Right lobe of liver (tissue), 4 donors: ENCODE measurements at regions not wholly inside any gene's neighbourhood (a gene's known extent, or its start where the extent isn't known, plus 50 kb on each side); places are given as distances from the start of the nearest gene placed in this dataset.

Experiments
- CTCF ChIP-seq, 4 donors: fragments of 200-600 bp in 3 of 4; fragments of 450-650 bp in 1 of 4; IDR thresholded peaks; one replicate each; pipeline versions ENCODE4 v1.5.1 to v1.8.0; 2016 to 2022; ENCODE audit warnings: antibody characterized with exemption in 4 of 4, mild to moderate bottlenecking in 2 of 4
- POLR2A ChIP-seq: fragments of 450-650 bp; IDR thresholded peaks from one replicate; pipeline ENCODE4 v1.6.1; 2017; ENCODE audit warnings: antibody characterized with exemption, mild to moderate bottlenecking
- donor health status: DM: no; HTN: no; CAD: no.
- donor health status: DM: no; HTN: no; CAD: no.
- donor health status: DM: no; HTN: yes; CAD: no.

- TF ChIP-seq POLR2A: no peak
- no peak for TF ChIP-seq CTCF (IDR thresholded peaks at IDR 0.05)
Measured at GRCh38 chr1:193368302-193368701, 181.9 kb upstream of the B3GALT2 start.
